ENCODE measurements at regions not wholly inside any gene's neighbourhood (a gene's known extent, or its start where the extent isn't known, plus 50 kb on each side); places are given as distances from the start of the nearest gene placed in this dataset.

GRCh38 chr4:110702326-110702725 lies 79.4 kb upstream of the PITX2 start:
- CTCF ChIA-PET: no interaction called here
- POLR2A ChIA-PET: no interaction called here

GRCh38 chr4:110704748-110705439 lies 82.0 kb upstream of the PITX2 start:
- TF ChIP-seq L3MBTL2 (conservative IDR thresholded peaks at IDR 0.05) (no peak), SP1 (IDR thresholded peaks at IDR 0.05) (no peak), FOXM1 (IDR thresholded peaks at IDR 0.05; ENCODE audit: borderline replicate concordance) (no peak), ARNT (IDR thresholded peaks at IDR 0.05) (no peak), CTBP1 (IDR thresholded peaks at IDR 0.05; ENCODE audit: borderline replicate concordance) (no peak), BHLHE40 (IDR thresholded peaks at IDR 0.05; ENCODE audit: borderline replicate concordance) (no peak), ELF4 (IDR thresholded peaks at IDR 0.05) (no peak), FOXA1 (IDR thresholded peaks at IDR 0.05) (no peak), SUZ12 (IDR thresholded peaks at IDR 0.05) (no peak)
- no peak for DNase-seq (ENCODE audit: extremely low spot score)
- CTCF ChIA-PET: no interaction called here
- POLR2A ChIA-PET: no interaction called here

More at GRCh38 chr4:110702326-110702725, 79.4 kb upstream of the PITX2 start:
- DNase-seq (ENCODE audit: extremely low spot score): no peak
- TF ChIP-seq ARNT (IDR thresholded peaks at IDR 0.05): no peak

- DNase-seq (ENCODE audit: extremely low spot score): no peak
- POLR2A ChIA-PET: no interaction called here
- TF ChIP-seq ARNT (IDR thresholded peaks at IDR 0.05) (no peak), LEF1 (IDR thresholded peaks at IDR 0.05; ENCODE audit: borderline replicate concordance) (no peak), L3MBTL2 (conservative IDR thresholded peaks at IDR 0.05) (no peak), BHLHE40 (IDR thresholded peaks at IDR 0.05; ENCODE audit: borderline replicate concordance) (no peak), ELF4 (IDR thresholded peaks at IDR 0.05) (no peak), HDGF (IDR thresholded peaks at IDR 0.05; ENCODE audit: borderline replicate concordance) (no peak), SP1 (IDR thresholded peaks at IDR 0.05) (no peak), FOXM1 (IDR thresholded peaks at IDR 0.05; ENCODE audit: borderline replicate concordance) (no peak), FOXA1 (IDR thresholded peaks at IDR 0.05) (no peak), PKNOX1 (IDR thresholded peaks at IDR 0.05) (no peak), ZNF384 (IDR thresholded peaks at IDR 0.05) (no peak), FOXK2 (IDR thresholded peaks at IDR 0.05) (no peak), CTBP1 (IDR thresholded peaks at IDR 0.05; ENCODE audit: borderline replicate concordance) (no peak), NFRKB (IDR thresholded peaks at IDR 0.05) (no peak), TARDBP (IDR thresholded peaks at IDR 0.05) (no peak), SUZ12 (IDR thresholded peaks at IDR 0.05) (no peak)
- CTCF ChIA-PET: no interaction called here
Measured at GRCh38 chr4:110705440-110705782, 82.5 kb upstream of the PITX2 start.

- POLR2A ChIA-PET: no interaction called here
- DNase-seq (ENCODE audit: extremely low spot score): no peak
- CTCF ChIA-PET: no interaction called here
- TF ChIP-seq SP1 (IDR thresholded peaks at IDR 0.05) (no peak), SUZ12 (IDR thresholded peaks at IDR 0.05) (no peak), ARNT (IDR thresholded peaks at IDR 0.05) (no peak), LEF1 (IDR thresholded peaks at IDR 0.05; ENCODE audit: borderline replicate concordance) (no peak), CTBP1 (IDR thresholded peaks at IDR 0.05; ENCODE audit: borderline replicate concordance) (no peak), ELF4 (IDR thresholded peaks at IDR 0.05) (no peak), TARDBP (IDR thresholded peaks at IDR 0.05) (no peak), FOXK2 (IDR thresholded peaks at IDR 0.05) (no peak), FOXA1 (IDR thresholded peaks at IDR 0.05) (no peak), L3MBTL2 (conservative IDR thresholded peaks at IDR 0.05) (no peak), NFRKB (IDR thresholded peaks at IDR 0.05) (no peak), BHLHE40 (IDR thresholded peaks at IDR 0.05; ENCODE audit: borderline replicate concordance) (no peak), HDGF (IDR thresholded peaks at IDR 0.05; ENCODE audit: borderline replicate concordance) (no peak), ZNF384 (IDR thresholded peaks at IDR 0.05) (no peak), FOXM1 (IDR thresholded peaks at IDR 0.05; ENCODE audit: borderline replicate concordance) (no peak), PKNOX1 (IDR thresholded peaks at IDR 0.05) (no peak)
Measured at GRCh38 chr4:110710070-110710469, 87.2 kb upstream of the PITX2 start.

- POLR2A ChIA-PET: no interaction called here
- TF ChIP-seq TARDBP (IDR thresholded peaks at IDR 0.05) (no peak), L3MBTL2 (conservative IDR thresholded peaks at IDR 0.05) (no peak), FOXK2 (IDR thresholded peaks at IDR 0.05) (no peak), ARNT (IDR thresholded peaks at IDR 0.05) (no peak), FOXA1 (IDR thresholded peaks at IDR 0.05) (no peak), ELF4 (IDR thresholded peaks at IDR 0.05) (no peak), FOXM1 (IDR thresholded peaks at IDR 0.05; ENCODE audit: borderline replicate concordance) (no peak), HDGF (IDR thresholded peaks at IDR 0.05; ENCODE audit: borderline replicate concordance) (no peak), NFRKB (IDR thresholded peaks at IDR 0.05) (no peak), CTBP1 (IDR thresholded peaks at IDR 0.05; ENCODE audit: borderline replicate concordance) (no peak), BHLHE40 (IDR thresholded peaks at IDR 0.05; ENCODE audit: borderline replicate concordance) (no peak), SUZ12 (IDR thresholded peaks at IDR 0.05) (no peak)
- CTCF ChIA-PET: no interaction called here
- DNase-seq (ENCODE audit: extremely low spot score): no peak
Measured at GRCh38 chr4:110712486-110712885, 89.6 kb upstream of the PITX2 start.

- ChIA-PET POLR2A (no interaction called here), CTCF (no interaction called here)
- DNase-seq (ENCODE audit: extremely low spot score): no peak
- no peak for TF ChIP-seq TARDBP (IDR thresholded peaks at IDR 0.05)
- TF ChIP-seq ELF4 (IDR thresholded peaks at IDR 0.05): no peak
- TF ChIP-seq BHLHE40 (IDR thresholded peaks at IDR 0.05; ENCODE audit: borderline replicate concordance): no peak
- no peak for TF ChIP-seq L3MBTL2 (conservative IDR thresholded peaks at IDR 0.05)
- TF ChIP-seq FOXM1 (IDR thresholded peaks at IDR 0.05; ENCODE audit: borderline replicate concordance): no peak
- no peak for TF ChIP-seq HDGF (IDR thresholded peaks at IDR 0.05; ENCODE audit: borderline replicate concordance)
- TF ChIP-seq LEF1 (IDR thresholded peaks at IDR 0.05; ENCODE audit: borderline replicate concordance): no peak
- no peak for TF ChIP-seq SP1 (IDR thresholded peaks at IDR 0.05)
- no peak for TF ChIP-seq FOXK2 (IDR thresholded peaks at IDR 0.05)
- TF ChIP-seq ZNF384 (IDR thresholded peaks at IDR 0.05): no peak
- TF ChIP-seq FOXA1 (IDR thresholded peaks at IDR 0.05): no peak
- TF ChIP-seq PKNOX1 (IDR thresholded peaks at IDR 0.05): no peak
- no peak for TF ChIP-seq SUZ12 (IDR thresholded peaks at IDR 0.05)
- TF ChIP-seq ARNT (IDR thresholded peaks at IDR 0.05): no peak
- no peak for TF ChIP-seq NFRKB (IDR thresholded peaks at IDR 0.05)
- no peak for TF ChIP-seq CTBP1 (IDR thresholded peaks at IDR 0.05; ENCODE audit: borderline replicate concordance)
Measured at GRCh38 chr4:110730318-110730717, 107.4 kb upstream of the PITX2 start.

All from HEK293T (cell line).